ENCODE measurements at regions not wholly inside any gene's neighbourhood (a gene's known extent, or its start where the extent isn't known, plus 50 kb on each side); places are given as distances from the start of the nearest gene placed in this dataset.

DNA sequence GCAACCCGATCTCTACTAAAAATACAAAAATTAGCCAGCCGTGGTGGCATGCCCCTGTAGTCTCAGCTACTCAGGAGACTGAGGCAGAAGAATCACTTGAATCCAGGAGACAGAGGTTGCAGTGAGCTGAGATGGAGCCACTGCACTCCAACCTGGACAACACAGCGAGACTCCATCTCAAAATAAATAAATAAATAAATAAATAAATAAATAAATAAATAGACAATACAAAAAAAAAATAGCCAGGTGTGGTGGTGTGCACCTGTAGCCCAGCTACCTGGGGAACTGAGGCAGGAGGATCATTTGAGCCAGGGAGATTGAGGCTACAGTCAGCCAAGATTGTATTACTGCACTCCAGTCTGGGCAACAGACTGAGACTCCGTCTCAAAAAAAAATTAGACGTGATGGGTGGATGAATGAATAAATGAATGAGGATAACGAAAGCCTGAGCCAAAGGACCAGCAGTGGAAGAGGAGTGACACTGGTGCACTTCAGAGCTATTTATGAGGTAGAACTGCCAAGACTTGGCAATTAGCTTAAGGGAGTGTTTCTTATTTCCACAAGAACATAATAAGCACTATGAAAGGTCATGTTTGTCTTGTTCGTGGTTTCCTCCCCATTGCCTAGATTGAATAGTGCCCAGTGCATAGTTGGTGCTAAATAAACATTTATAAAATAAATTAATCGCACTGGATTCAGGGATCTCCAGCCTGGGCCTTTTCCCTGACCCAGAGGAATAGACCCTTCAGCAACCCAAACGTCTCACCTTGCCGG is 232.2 kb downstream of the IDS start:
- DNase-seq = no peak

DNA sequence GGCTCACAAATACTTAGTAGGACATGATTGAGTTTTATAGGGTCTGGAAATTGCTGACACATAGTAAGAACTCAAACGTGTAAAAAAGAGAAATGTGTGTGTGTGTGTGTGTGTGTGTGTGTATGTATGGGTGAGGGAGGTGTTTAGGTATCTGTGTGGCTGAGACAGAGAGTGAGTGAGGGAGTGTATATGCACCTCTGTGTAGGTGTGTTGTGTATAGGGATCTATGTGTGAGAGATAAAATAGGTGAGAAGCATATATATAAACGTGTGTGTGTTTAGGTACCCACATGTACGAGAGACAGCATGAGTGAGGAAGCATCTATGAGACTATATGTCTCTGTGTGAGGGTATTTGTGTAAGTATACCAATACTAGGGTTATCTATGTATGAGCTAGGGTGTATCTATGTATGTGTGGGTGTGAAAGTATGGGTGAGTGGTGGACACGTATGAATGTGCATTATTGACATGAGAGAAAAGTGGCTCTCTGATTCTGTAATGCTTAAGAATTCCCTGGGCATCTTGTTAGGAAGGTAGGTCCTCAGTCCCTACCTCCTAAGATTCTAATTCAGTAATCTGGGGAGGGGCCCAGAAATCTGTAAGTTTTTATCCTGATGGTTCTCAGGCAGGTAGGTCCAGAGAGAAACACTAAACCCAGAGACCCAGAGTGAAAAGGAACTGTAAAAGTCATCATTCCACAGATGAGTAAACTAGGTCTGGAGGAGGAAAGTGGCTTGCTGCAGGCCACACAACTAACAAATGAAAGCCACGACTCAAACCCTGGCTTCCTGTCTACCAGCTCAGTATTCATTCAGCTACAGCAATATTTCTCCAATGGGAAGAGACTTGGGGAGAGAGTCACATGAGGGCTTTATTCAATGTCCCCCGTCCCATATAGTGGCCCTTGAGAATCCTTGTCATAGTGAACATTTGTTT is 237.0 kb downstream of the IDS start:
- DNase-seq = peak; percentile 9

- no peak for DNase-seq
Measured at GRCh38 chrX:149262086-149262485, 243.0 kb downstream of the IDS start.

GRCh38 chrX:149259241-149259640 is 245.9 kb downstream of the IDS start:
- DNase-seq = no peak

- no peak for DNase-seq
Measured at GRCh38 chrX:149255860-149256259, 249.2 kb downstream of the IDS start.

GRCh38 chrX:149248073-149248625 is 257.0 kb downstream of the IDS start:
- no peak for DNase-seq

DNA sequence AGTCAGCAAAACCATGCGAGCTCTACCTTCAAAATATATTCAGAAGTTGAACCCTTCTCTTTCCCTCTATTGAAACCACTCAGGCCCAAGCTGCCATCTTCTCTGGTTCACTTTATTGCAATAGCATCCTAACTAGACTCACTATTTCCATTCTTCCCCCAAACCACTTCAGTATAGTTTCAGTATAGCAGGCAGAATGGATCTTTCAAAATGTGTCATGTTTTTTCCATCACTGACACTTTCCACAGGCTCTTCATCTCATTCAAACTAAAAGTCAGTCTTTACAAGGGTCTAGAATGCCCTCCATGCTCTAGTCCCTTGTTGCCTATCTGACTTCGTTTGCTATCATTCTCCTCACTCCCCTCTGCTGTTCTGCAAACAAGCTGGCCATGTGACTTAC is 274.4 kb downstream of the IDS start:
- DNase-seq = peak; percentile 8

DNA sequence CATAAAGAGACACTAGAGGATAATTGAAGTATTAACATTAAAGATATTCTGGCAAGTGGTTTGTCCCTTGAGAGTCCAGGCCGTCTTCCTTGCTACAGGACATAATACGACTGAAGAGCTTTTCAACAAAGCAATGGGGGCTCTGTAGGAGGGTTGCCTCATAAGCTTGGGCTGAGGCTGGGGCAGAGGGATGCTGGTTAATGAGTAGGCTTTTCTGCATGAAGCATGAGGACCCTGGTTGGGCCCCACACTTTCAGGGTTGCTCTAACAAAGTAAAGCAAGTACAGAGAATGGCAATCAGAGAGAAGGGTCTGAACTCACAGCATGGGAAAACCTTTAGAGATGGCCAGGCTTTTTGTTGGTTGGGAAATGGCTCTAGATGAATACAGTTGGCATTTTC is 281.3 kb downstream of the IDS start:
- no peak for DNase-seq

GRCh38 chrX:149222040-149222439 is 283.1 kb downstream of the IDS start:
- no peak for DNase-seq

DNA sequence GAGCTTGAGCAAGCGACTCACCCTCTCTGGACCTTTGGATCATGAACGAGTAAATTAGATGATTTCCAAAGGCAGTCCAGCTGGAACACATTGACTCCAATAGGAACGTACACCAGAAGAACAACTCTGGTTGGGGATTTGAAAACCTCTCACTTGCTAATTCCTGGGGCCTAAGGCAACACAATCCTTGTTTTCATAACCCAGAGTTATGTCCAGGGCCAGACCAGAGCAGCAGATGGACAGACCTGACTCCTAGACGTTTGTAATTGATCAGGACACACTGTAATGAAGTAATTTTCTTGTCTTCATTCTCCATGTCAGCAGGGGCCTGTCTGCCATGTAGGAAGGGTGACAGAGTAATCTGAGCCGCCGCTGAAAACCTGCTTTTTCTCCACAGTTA is 283.9 kb downstream of the IDS start:
- no peak for DNase-seq

DNA sequence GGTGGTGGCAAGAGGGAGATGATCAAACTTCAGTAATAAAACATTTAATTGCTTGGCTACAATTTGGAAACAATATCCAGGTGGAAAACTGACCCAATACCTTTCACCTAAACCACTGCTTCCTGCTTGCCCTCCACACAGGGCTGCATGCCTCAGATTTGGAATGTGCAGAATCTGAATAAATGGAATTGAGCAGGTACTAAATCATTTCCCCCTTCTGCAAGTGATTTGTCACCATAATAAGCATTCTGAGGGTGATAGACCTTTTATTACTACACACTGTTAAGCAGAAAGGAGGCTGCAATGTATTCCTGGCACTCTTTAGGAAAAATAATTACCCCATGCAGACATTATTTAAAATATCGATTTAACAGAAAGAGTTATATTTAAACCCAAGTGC is 291.8 kb downstream of the IDS start:
- no peak for DNase-seq

GRCh38 chrX:149208307-149208706 is 296.8 kb downstream of the IDS start:
- no peak for DNase-seq

DNA sequence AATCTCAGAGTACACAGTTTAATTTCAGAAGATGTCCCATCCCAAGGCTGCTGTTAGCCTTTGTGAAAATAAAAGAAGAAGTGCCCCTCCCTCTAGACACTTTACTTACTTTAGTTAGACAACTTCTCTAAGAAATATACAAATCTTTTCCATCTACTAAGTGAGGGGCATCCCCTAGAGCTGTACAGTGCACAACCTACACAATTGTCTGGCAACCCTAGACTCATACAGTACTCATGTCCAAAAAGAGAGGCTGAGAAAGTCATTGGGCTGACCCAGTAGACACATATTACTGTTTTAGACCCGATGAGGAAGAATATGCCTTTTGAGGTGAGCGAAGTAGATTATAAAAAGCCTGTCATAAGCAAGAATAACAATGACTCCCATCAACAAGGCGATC is 297.6 kb downstream of the IDS start:
- DNase-seq = no peak

DNA sequence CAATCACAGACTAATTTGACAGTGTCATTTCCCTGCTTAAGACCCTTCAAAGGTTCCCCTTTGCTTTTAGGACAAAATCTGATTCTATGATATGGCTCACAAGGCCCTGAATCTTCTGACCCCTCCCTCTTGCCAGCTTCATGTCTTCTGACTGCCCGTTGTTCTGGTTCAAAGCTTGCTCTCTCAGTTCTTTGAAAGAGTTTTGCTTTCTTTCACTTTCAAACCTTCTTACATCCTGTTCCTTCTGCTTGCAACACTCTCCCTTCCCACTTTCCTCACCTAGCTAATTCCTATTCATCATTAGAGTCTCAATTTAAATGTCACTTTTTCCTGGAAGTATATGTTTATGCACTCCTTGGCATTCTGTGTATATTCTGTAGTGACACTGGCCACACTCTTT is 299.2 kb downstream of the IDS start:
- DNase-seq = no peak

DNA sequence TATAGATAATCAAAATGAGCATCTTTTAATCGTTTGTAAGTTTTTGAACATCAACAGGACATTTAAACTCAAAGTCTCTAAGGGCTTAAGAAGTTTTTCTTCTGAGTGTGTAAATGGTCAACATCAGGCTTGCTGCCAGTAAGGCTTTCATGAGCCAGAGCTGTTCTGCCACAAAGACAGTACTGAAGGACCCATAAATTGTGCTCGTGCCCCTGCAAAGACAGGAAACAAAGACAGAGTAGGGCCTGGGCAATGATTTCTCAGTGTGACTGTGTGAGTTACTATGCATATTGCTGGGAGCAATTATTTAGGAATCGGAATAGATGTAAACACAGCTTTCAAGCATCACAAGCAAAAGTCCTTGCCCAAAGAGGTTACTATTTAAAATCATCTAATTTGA is 300.0 kb downstream of the IDS start:
- no peak for DNase-seq

- no peak for DNase-seq
Measured at GRCh38 chrX:149199734-149200133, 305.4 kb downstream of the IDS start.

GRCh38 chrX:149198980-149199732 is 305.9 kb downstream of the IDS start:
- DNase-seq = peak; percentile 40

DNA sequence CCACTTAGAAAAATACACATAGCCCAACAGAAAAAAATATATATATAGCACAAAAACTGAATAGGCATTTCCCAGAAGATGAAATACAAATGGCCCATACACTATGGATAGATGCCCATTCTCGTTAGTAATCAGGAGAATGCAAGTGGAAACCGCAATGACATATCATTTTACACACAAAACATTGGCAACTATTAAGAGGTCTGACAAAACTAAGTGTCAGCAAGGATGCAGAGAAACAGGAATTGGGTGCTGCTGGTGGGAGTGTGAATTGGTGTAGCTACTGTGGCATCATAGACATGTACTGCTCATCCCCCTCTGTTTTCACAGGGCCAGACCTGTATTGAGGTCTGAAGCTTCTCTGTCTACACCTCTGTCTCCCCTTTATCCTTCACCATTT is 320.0 kb downstream of the IDS start:
- DNase-seq = no peak

DNA sequence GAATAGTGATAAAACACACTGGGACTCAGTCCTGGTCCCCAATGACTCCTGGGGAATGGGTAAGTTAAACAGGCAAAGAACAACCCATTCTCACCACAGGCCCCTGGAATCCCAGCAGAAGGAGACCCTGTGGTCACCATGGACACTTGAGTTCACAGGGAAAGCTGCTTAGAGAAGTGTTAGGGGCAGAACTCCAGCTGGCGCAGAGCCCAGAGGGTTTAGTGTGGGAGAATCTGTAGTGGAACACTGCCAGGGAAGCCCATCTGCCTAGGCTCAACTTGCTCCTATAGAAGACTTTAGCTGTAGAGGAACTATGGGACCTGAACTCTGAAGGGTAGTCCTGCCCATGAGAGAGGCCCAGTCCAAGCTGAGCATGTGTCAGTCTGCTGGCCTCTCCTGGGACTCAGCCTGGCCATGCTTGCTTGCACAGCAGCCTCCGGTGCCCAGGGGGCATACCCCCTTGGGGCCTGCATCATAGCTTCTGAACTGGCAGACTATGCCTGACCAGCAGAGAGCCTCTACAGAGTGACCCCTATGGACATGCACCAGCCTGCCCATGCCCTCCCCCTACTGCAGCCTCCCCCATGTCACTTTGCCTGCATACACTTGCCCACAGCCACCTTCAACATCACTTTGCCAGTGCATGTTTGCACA is 343.5 kb downstream of the IDS start:
- no peak for DNase-seq

- DNase-seq = no peak
Measured at GRCh38 chrX:149157976-149158375, 347.1 kb downstream of the IDS start.

- no peak for DNase-seq
Measured at GRCh38 chrX:149152941-149153340, 352.2 kb downstream of the IDS start.

All from activated CD4-positive, alpha-beta T cell treated with anti-CD3 and anti-CD28 coated beads for 48 hours (primary cell).